CD14-positive monocyte (primary cell): ENCODE measurements at regions not wholly inside any gene's neighbourhood (a gene's known extent, or its start where the extent isn't known, plus 50 kb on each side); places are given as distances from the start of the nearest gene placed in this dataset.
"Not testable (repeated sequence)": the region's sequence is repeated elsewhere in the genome, so short reads cannot be mapped to it uniquely, and the experiment has no call there.

Experiments
- DNase-seq, 3 donors: peaks; one replicate each; pipeline ENCODE4 v3.0.0-alpha.2; 2011 to 2022
- H2AFZ ChIP-seq: 2 replicates; pipeline ENCODE4 v1.6.0; 2012; ENCODE audit warnings: mild to moderate bottlenecking, low read depth, low read length, inconsistent platforms; ENCODE audit not compliant: insufficient read depth, poor library complexity, severe bottlenecking
- H3K27ac ChIP-seq, 2 donors: 1 replicate in 1 of 2; 2 replicates in 1 of 2; pipeline ENCODE4 v1.5.1; 2012 to 2013; ENCODE audit warnings: low read length in 2 of 2, control low read depth in 1 of 2, inconsistent platforms in 1 of 2, low read depth in 1 of 2, mild to moderate bottlenecking in 1 of 2
- H3K27me3 ChIP-seq, 2 donors: one replicate each; pipeline versions ENCODE4 v1.6.0 to v1.6.1; 2011 to 2013; ENCODE audit warnings: low read length in 2 of 2; ENCODE audit not compliant: control insufficient read depth in 2 of 2, insufficient read depth in 2 of 2
- H3K36me3 ChIP-seq, 2 donors: replicated peaks in 1 of 2; 1 replicate in 1 of 2; 2 replicates in 1 of 2; pipeline versions ENCODE4 v1.5.1 to v1.6.1; 2012 to 2013; ENCODE audit warnings: low read length in 2 of 2, control low read depth in 1 of 2, inconsistent platforms in 1 of 2, mild to moderate bottlenecking in 1 of 2; ENCODE audit not compliant: insufficient read depth in 2 of 2, control insufficient read depth in 1 of 2
- H3K4me1 ChIP-seq, 2 donors: 1 replicate in 1 of 2; 2 replicates in 1 of 2; pipeline versions ENCODE4 v1.5.1 to v1.6.1; 2012 to 2013; ENCODE audit warnings: low read length in 2 of 2, control low read depth in 1 of 2, inconsistent platforms in 1 of 2, mild to moderate bottlenecking in 1 of 2, moderate library complexity in 1 of 2; ENCODE audit not compliant: insufficient read depth in 2 of 2, control insufficient read depth in 1 of 2
- H3K4me2 ChIP-seq: replicated peaks from 2 replicates; pipeline ENCODE3; 2012; ENCODE audit warnings: low read length, moderate library complexity, mild to moderate bottlenecking; ENCODE audit not compliant: poor library complexity, severe bottlenecking; ENCODE audit errors: extremely low read depth
- H3K4me3 ChIP-seq, 3 experiments: fragments of 200-600 bp in 1 of 3; sonication (generic) in 1 of 3; replicated peaks in 1 of 3; 1 replicate in 2 of 3; 2 replicates in 1 of 3; pipeline ENCODE4 v1.5.1; 2011 to 2013; ENCODE audit warnings: low read length in 3 of 3, mild to moderate bottlenecking in 3 of 3, control low read depth in 2 of 3, low read depth in 2 of 3, inconsistent platforms in 1 of 3, moderate library complexity in 1 of 3
- H3K79me2 ChIP-seq: 2 replicates; pipeline ENCODE4 v1.6.0; 2012; ENCODE audit warnings: mild to moderate bottlenecking, control low read depth, inconsistent platforms, low read length, moderate library complexity; ENCODE audit not compliant: insufficient read depth
- H3K9ac ChIP-seq: 2 replicates; pipeline ENCODE4 v1.6.0; 2017; ENCODE audit warnings: low read length, mild to moderate bottlenecking; ENCODE audit not compliant: insufficient read depth, poor library complexity, severe bottlenecking
- H3K9me3 ChIP-seq, 2 donors: replicated peaks in 1 of 2; 1 replicate in 1 of 2; 2 replicates in 1 of 2; pipeline versions ENCODE4 v1.5.1 to v1.6.1; 2012 to 2013; ENCODE audit warnings: low read length in 2 of 2, control low read depth in 1 of 2; ENCODE audit not compliant: control insufficient read depth in 1 of 2, insufficient read depth in 1 of 2
- H4K20me1 ChIP-seq: 2 replicates; pipeline ENCODE4 v1.6.0; 2012; ENCODE audit warnings: mild to moderate bottlenecking, low read length, control low read depth, moderate library complexity; ENCODE audit not compliant: insufficient read depth
- H3K27ac Mint-ChIP-seq, 7 donors: one replicate each; pipeline ENCODE4 v1.8.0; 2020; ENCODE audit warnings: mild to moderate bottlenecking in 7 of 7, mixed read lengths in 7 of 7, moderate library complexity in 6 of 7, inconsistent platforms in 2 of 7
- H3K27me3 Mint-ChIP-seq, 3 donors: one replicate each; pipeline ENCODE4 v1.8.0; 2021 to 2022; ENCODE audit warnings: low read depth in 3 of 3, mild to moderate bottlenecking in 3 of 3, mixed read lengths in 3 of 3, moderate library complexity in 3 of 3, inconsistent platforms in 1 of 3
- H3K36me3 Mint-ChIP-seq, 2 donors: one replicate each; pipeline ENCODE4 v1.8.0; 2020; ENCODE audit warnings: mixed read lengths in 2 of 2, inconsistent platforms in 1 of 2, mild to moderate bottlenecking in 1 of 2
- H3K4me1 Mint-ChIP-seq: one replicate; pipeline ENCODE4 v1.8.0; 2020; ENCODE audit warnings: mild to moderate bottlenecking, mixed read lengths
- H3K4me3 Mint-ChIP-seq, 2 donors: one replicate each; pipeline ENCODE4 v1.8.0; 2020; ENCODE audit warnings: mild to moderate bottlenecking in 2 of 2, mixed read lengths in 2 of 2, moderate library complexity in 1 of 2
- H3K9me3 Mint-ChIP-seq, 7 donors: one replicate each; pipeline ENCODE4 v1.8.0; 2020 to 2022; ENCODE audit warnings: mixed read lengths in 7 of 7, mild to moderate bottlenecking in 6 of 7, moderate library complexity in 6 of 7, inconsistent platforms in 2 of 7
- CTCF ChIP-seq: fragments of 200-600 bp; IDR thresholded peaks from one replicate; pipeline ENCODE4 v1.8.0; 2022; ENCODE audit warnings: antibody characterized with exemption, mild to moderate bottlenecking
- WGBS: methylation state at CpG from one replicate; pipeline ENCODE4 v1.1.5; 2013; ENCODE audit warnings: missing lambda C conversion rate; ENCODE audit not compliant: insufficient coverage; 5-methylcytosine and 5-hydroxymethylcytosine counted together
- intact Hi-C, 2 donors: fragments of 100-400 bp; cut with micrococcal nuclease; formaldehyde crosslinking; loops; one replicate each; pipeline versions ENCODE4 v1.15.0 to v1.15.1; 2023

GRCh38 chr3:21919383-21919782 is 168.4 kb upstream of the ZNF385D start:
- H3K9me3 Mint-ChIP-seq = peaks cover 0 to 9% (median 2%) of the 10 kb centered on the region in 7 donors
- Histone ChIP-seq H3K27ac (no peak overlapping the region), H3K4me2 (no peak overlapping the region), H4K20me1 (no peaks in the 10 kb centered on the region), H3K9me3 (no peaks in the 10 kb centered on the region), H2AFZ (no peak overlapping the region), H3K36me3 (no peaks in the 10 kb centered on the region), H3K9ac (no peak overlapping the region), H3K27me3 (no peaks in the 10 kb centered on the region), H3K4me3 (no peak overlapping the region), H3K4me1 (no peaks in the 10 kb centered on the region), H3K79me2 (no peaks in the 10 kb centered on the region)
- H3K27ac Mint-ChIP-seq = no peak overlapping the region
- WGBS = no CpG with 5 or more reads among the region's 2 CpGs
- no peak for TF ChIP-seq CTCF
- H3K27me3 Mint-ChIP-seq = no peaks in the 10 kb centered on the region
- no peaks in the 10 kb centered on the region for H3K36me3 Mint-ChIP-seq
- no peaks in the 10 kb centered on the region for H3K4me1 Mint-ChIP-seq
- H3K4me3 Mint-ChIP-seq = no peak overlapping the region
- DNase-seq = no peak
- intact Hi-C loops = no loop called here

- H3K9ac ChIP-seq = no peak overlapping the region
- Mint-ChIP-seq H3K36me3 (no peaks in the 10 kb centered on the region), H3K27me3 (no peaks in the 10 kb centered on the region), H3K27ac (no peak overlapping the region), H3K4me1 (no peaks in the 10 kb centered on the region), H3K4me3 (no peak overlapping the region), H3K9me3 (peaks cover 0 to 9% (median 2%) of the 10 kb centered on the region in 7 donors)
- WGBS = no CpG with 5 or more reads among the region's 1 CpG
- intact Hi-C loops = no loop called here
- H3K79me2 ChIP-seq = no peaks in the 10 kb centered on the region
- no peaks in the 10 kb centered on the region for H3K36me3 ChIP-seq
- DNase-seq = no peak
- no peak for TF ChIP-seq CTCF
- H3K4me2 ChIP-seq = no peak overlapping the region
- no peaks in the 10 kb centered on the region for H3K27me3 ChIP-seq
- H4K20me1 ChIP-seq = no peaks in the 10 kb centered on the region
- no peak overlapping the region for H2AFZ ChIP-seq
- no peaks in the 10 kb centered on the region for H3K9me3 ChIP-seq
- no peak overlapping the region for H3K4me3 ChIP-seq
- H3K27ac ChIP-seq = no peak overlapping the region
- no peaks in the 10 kb centered on the region for H3K4me1 ChIP-seq
Observed at GRCh38 chr3:21920421-21920861, 169.4 kb upstream of the ZNF385D start.

- H3K4me1 ChIP-seq, H3K9ac ChIP-seq, H2AFZ ChIP-seq, H3K27ac ChIP-seq, H3K36me3 ChIP-seq, H3K27me3 Mint-ChIP-seq, H3K4me3 Mint-ChIP-seq, H3K4me2 ChIP-seq, H3K4me1 Mint-ChIP-seq, intact Hi-C loops, H3K36me3 Mint-ChIP-seq, H3K27me3 ChIP-seq, H3K4me3 ChIP-seq, H3K9me3 ChIP-seq, DNase-seq, H4K20me1 ChIP-seq, H3K27ac Mint-ChIP-seq, H3K79me2 ChIP-seq: not testable (repeated sequence)
- WGBS = no CpG with 5 or more reads among the region's 1 CpG
- peaks cover 0 to 14% (median 3%) of the 10 kb centered on the region in 7 donors for H3K9me3 Mint-ChIP-seq
Observed at GRCh38 chr3:21923156-21923555, 172.1 kb upstream of the ZNF385D start.
